ENCODE measurements at regions not wholly inside any gene's neighbourhood (a gene's known extent, or its start where the extent isn't known, plus 50 kb on each side); places are given as distances from the start of the nearest gene placed in this dataset.

DNA sequence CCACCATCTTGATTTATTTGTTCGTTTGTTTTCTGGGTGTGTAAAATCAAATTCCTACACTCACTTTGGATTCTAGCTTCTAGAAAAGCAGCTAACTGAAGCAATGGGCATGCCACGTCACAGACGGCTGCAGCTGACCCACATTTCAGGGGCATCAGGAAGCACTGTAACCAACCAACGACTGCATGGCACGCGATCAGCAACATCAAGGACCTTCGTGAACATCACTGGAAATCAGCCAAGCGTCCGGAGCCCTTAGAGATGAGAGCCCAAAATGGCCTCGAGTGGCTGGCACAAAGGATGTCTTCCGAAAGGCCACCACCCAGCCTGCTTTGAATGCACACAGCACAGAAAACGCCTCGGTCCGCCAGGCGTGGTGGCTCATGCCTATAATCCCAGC is 191.1 kb downstream of the OLFM1 start:
- TF ChIP-seq, protein P1, sequence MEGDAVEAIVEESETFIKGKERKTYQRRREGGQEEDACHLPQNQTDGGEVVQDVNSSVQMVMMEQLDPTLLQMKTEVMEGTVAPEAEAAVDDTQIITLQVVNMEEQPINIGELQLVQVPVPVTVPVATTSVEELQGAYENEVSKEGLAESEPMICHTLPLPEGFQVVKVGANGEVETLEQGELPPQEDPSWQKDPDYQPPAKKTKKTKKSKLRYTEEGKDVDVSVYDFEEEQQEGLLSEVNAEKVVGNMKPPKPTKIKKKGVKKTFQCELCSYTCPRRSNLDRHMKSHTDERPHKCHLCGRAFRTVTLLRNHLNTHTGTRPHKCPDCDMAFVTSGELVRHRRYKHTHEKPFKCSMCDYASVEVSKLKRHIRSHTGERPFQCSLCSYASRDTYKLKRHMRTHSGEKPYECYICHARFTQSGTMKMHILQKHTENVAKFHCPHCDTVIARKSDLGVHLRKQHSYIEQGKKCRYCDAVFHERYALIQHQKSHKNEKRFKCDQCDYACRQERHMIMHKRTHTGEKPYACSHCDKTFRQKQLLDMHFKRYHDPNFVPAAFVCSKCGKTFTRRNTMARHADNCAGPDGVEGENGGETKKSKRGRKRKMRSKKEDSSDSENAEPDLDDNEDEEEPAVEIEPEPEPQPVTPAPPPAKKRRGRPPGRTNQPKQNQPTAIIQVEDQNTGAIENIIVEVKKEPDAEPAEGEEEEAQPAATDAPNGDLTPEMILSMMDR (IDR thresholded peaks at IDR 0.05; ENCODE audit: low read depth, low read length) = no peak
- TF ChIP-seq, protein P2, sequence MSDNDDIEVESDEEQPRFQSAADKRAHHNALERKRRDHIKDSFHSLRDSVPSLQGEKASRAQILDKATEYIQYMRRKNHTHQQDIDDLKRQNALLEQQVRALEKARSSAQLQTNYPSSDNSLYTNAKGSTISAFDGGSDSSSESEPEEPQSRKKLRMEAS (IDR thresholded peaks at IDR 0.05; ENCODE audit: low read depth, low read length) = no peak

Measured in NB4 (cell line).